Left kidney (tissue), 1 donor: ENCODE measurements at regions not wholly inside any gene's neighbourhood (a gene's known extent, or its start where the extent isn't known, plus 50 kb on each side); places are given as distances from the start of the nearest gene placed in this dataset.

Source experiments
- DNase-seq: peaks from one replicate; pipeline ENCODE4 v3.0.0-alpha.2; 2013

- DNase-seq, result no peak
Observed at GRCh38 chr7:46989247-46989646, 592.7 kb downstream of the TNS3 start.

- peak; percentile 33 for DNase-seq
Observed at GRCh38 chr7:46982928-46983327, 599.0 kb downstream of the TNS3 start.

- no peak for DNase-seq
Observed at GRCh38 chr7:46979439-46979838, 602.5 kb downstream of the TNS3 start.

- DNase-seq, result no peak
Observed at GRCh38 chr7:46975493-46975892, 606.4 kb downstream of the TNS3 start.

- DNase-seq, result no peak
Observed at GRCh38 chr7:46972205-46972604, 609.7 kb downstream of the TNS3 start.

- no peak for DNase-seq
Observed at GRCh38 chr7:46970476-46970875, 611.4 kb downstream of the TNS3 start.

- no peak for DNase-seq
Observed at GRCh38 chr7:46970131-46970430, 611.8 kb downstream of the TNS3 start.

GRCh38 chr7:46969303-46970130 is 612.4 kb downstream of the TNS3 start:
- no peak for DNase-seq

- no peak for DNase-seq
Observed at GRCh38 chr7:46968003-46968402, 613.9 kb downstream of the TNS3 start.

- no peak for DNase-seq
Observed at GRCh38 chr7:46963719-46964118, 618.2 kb downstream of the TNS3 start.

- DNase-seq, result peak; percentile 53
Observed at GRCh38 chr7:46960970-46961369, 620.9 kb downstream of the TNS3 start.

- no peak for DNase-seq
Observed at GRCh38 chr7:46957195-46957594, 624.7 kb downstream of the TNS3 start.

GRCh38 chr7:46955531-46955930 is 626.4 kb downstream of the TNS3 start:
- no peak for DNase-seq

- DNase-seq, result no peak
Observed at GRCh38 chr7:46954181-46954580, 627.7 kb downstream of the TNS3 start.

- no peak for DNase-seq
Observed at GRCh38 chr7:46953008-46953407, 628.9 kb downstream of the TNS3 start.

- no peak for DNase-seq
Observed at GRCh38 chr7:46949270-46949931, 632.5 kb downstream of the TNS3 start.

- DNase-seq, result no peak
Observed at GRCh38 chr7:46948716-46949115, 633.2 kb downstream of the TNS3 start.

GRCh38 chr7:46945328-46945727 is 636.6 kb downstream of the TNS3 start:
- no peak for DNase-seq

- DNase-seq, result no peak
Observed at GRCh38 chr7:46943996-46944395, 637.9 kb downstream of the TNS3 start.

GRCh38 chr7:46942574-46942973 is 639.3 kb downstream of the TNS3 start:
- no peak for DNase-seq

GRCh38 chr7:46940178-46940577 is 641.7 kb downstream of the TNS3 start:
- no peak for DNase-seq

- no peak for DNase-seq
Observed at GRCh38 chr7:46939558-46939957, 642.4 kb downstream of the TNS3 start.

GRCh38 chr7:46939089-46939488 is 642.8 kb downstream of the TNS3 start:
- DNase-seq, result no peak

GRCh38 chr7:46937826-46938225 is 644.1 kb downstream of the TNS3 start:
- no peak for DNase-seq
